GM12878 (cell line): ENCODE measurements at regions not wholly inside any gene's neighbourhood (a gene's known extent, or its start where the extent isn't known, plus 50 kb on each side); places are given as distances from the start of the nearest gene placed in this dataset.

ENCODE experiments used
- ASH2L ChIP-seq: fragments of 300-600, 200-600 bp; sonication (generic); IDR thresholded peaks from 2 replicates; pipeline ENCODE4 v1.6.1; 2017; ENCODE audit warnings: low read depth, mild to moderate bottlenecking, borderline replicate concordance
- ATF3 ChIP-seq: IDR thresholded peaks from 2 replicates; pipeline ENCODE4 v1.6.1; 2011; ENCODE audit warnings: low read depth, mild to moderate bottlenecking, low read length, moderate library complexity, borderline replicate concordance; ENCODE audit errors: extremely low read depth
- CTCF ChIP-seq, 3 experiments: IDR thresholded peaks in 2 of 3; conservative IDR thresholded peaks in 1 of 3; 2 replicates each; pipeline ENCODE4 v1.5.1; 2011; ENCODE audit warnings: low read depth in 3 of 3, low read length in 3 of 3, mild to moderate bottlenecking in 3 of 3, control low read depth in 2 of 3, moderate library complexity in 2 of 3, inconsistent platforms in 1 of 3, mixed read lengths in 1 of 3; ENCODE audit not compliant: control insufficient read depth in 2 of 3, insufficient read depth in 1 of 3; ENCODE audit errors: extremely low read depth in 1 of 3
- E2F4 ChIP-seq: IDR thresholded peaks from 2 replicates; pipeline ENCODE4 v1.6.1; 2012; ENCODE audit warnings: low read depth, low read length, improper control_type of control experiment
- EGR1 ChIP-seq, 2 experiments: IDR thresholded peaks; 1 replicate in 1 of 2; 2 replicates in 1 of 2; pipeline ENCODE4 v1.6.1; 2011 to 2012; ENCODE audit warnings: low read depth in 2 of 2, low read length in 2 of 2, borderline replicate concordance in 1 of 2, mild to moderate bottlenecking in 1 of 2, moderate library complexity in 1 of 2
- EP300 ChIP-seq, 2 experiments: fragments of 150-350 bp in 1 of 2; IDR thresholded peaks; 2 replicates each; pipeline ENCODE4 v1.6.1; 2011 to 2012; ENCODE audit warnings: low read depth in 2 of 2, low read length in 2 of 2, borderline replicate concordance in 1 of 2, improper control_type of control experiment in 1 of 2, inconsistent platforms in 1 of 2; ENCODE audit not compliant: control insufficient read depth in 1 of 2
- FOXM1 ChIP-seq: IDR thresholded peaks from 2 replicates; pipeline ENCODE4 v1.6.1; 2012; ENCODE audit warnings: low read depth, mild to moderate bottlenecking, inconsistent platforms, low read length, moderate library complexity
- GATAD2B ChIP-seq: fragments of 450-650 bp; conservative IDR thresholded peaks from 2 replicates; pipeline ENCODE4 v1.6.1; 2017; ENCODE audit warnings: low read depth, mild to moderate bottlenecking, moderate library complexity
- MXI1 ChIP-seq: fragments of 150-350 bp; IDR thresholded peaks from 2 replicates; pipeline ENCODE4 v1.6.1; 2011; ENCODE audit warnings: low read depth, mild to moderate bottlenecking, inconsistent platforms, low read length, improper control_type of control experiment
- RFX5 ChIP-seq: IDR thresholded peaks from 2 replicates; pipeline ENCODE4 v1.6.1; 2011; ENCODE audit warnings: low read depth, low read length, improper control_type of control experiment
- SP1 ChIP-seq: IDR thresholded peaks from one replicate; pipeline ENCODE4 v1.6.1; 2011; ENCODE audit warnings: low read depth, low read length
- SREBF2 ChIP-seq: IDR thresholded peaks from 2 replicates; pipeline ENCODE4 v1.6.1; 2012; ENCODE audit warnings: mild to moderate bottlenecking, low read length
- USF2 ChIP-seq: IDR thresholded peaks from 2 replicates; pipeline ENCODE4 v1.6.1; 2011; ENCODE audit warnings: low read depth, low read length, improper control_type of control experiment, borderline replicate concordance
- ZNF24 ChIP-seq: fragments of 450-650 bp; IDR thresholded peaks from 2 replicates; pipeline ENCODE4 v1.6.1; 2017; ENCODE audit warnings: antibody characterized with exemption, mild to moderate bottlenecking

- TF ChIP-seq ATF3 (no peak), EP300 (IDR thresholded peaks at IDR 0.05; ENCODE audit: borderline replicate concordance in 1 of 2, control insufficient read depth in 1 of 2, low read depth in 2 of 2, low read length in 2 of 2) (no peak), SREBF2 (no peak), CTCF (IDR thresholded peaks at IDR 0.05 in 2 of 3, conservative IDR thresholded peaks at IDR 0.05 in 1 of 3; ENCODE audit: control insufficient read depth in 2 of 3, extremely low read depth in 1 of 3, insufficient read depth in 1 of 3, low read depth in 3 of 3, low read length in 3 of 3) (no peak), ASH2L (no peak), EGR1 (IDR thresholded peaks at IDR 0.05; ENCODE audit: borderline replicate concordance in 1 of 2, low read depth in 2 of 2, low read length in 2 of 2) (no peak), USF2 (no peak), E2F4 (no peak), MXI1 (no peak), RFX5 (no peak), FOXM1 (no peak), GATAD2B (no peak), SP1 (no peak), ZNF24 (no peak)
These were observed 438.2 kb upstream of the DIAPH2 start for GRCh38 chrX:96246436-96246835.
